ENCODE measurements at regions not wholly inside any gene's neighbourhood (a gene's known extent, or its start where the extent isn't known, plus 50 kb on each side); places are given as distances from the start of the nearest gene placed in this dataset.
"Not testable (repeated sequence)": the region's sequence is repeated elsewhere in the genome, so short reads cannot be mapped to it uniquely, and the experiment has no call there.

DNA sequence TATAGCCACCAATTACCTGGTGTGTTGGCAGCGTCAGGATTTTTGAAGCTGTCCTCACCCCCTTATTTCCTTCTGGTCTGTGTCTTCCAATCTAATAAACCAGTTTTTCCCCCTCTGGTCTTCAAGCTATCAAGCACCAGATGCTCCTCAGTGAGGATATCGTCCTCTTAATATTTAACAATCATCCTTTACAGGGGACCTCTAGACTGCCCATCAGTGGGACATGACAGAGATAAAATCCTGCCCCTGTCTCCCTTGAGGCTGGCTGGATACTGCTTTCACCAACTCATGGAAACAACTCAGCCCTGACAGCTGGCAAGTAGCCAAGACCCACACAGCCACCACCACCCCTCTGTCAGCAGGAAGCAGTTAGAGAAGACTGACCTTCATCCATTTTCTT lies 421.0 kb upstream of the API5 start:
- FAIRE-seq: no peak

DNA sequence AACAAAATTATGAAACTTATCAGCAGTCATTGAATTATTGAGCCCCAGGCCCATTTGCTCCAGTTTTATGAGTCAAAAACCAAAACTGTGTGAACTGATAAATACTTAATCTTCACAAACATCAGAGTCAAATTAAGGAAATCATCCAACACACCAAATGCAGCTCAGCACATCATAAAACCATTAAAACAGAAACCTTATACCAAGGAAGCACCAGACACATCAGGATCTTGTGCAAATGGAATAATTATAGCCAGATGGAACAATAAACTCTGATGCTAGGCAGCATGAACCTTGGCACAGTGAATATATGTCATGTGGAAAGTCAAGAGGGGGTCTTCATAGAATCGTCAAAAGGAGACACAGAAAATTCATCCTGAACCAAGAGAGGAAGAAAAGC lies 410.7 kb upstream of the API5 start:
- no peak for FAIRE-seq

DNA sequence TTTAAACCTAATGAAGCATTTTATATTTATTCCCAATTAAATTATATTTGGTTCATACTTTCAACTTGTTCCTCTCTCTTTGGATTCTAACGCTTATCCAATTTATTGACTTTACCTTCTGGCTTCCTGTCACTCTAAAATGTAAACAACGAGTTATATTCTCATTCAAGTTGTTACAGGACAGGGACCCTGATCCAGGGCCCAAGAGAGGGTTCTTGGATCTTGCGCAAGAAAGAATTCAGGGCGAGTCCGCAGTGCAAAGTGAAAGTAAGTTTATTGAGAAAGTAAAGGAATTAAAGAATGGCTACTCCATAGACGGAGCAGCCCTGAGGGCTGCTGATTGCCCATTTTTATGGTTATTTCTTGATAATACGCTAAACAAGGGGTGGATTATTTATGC lies 405.6 kb upstream of the API5 start:
- no peak for FAIRE-seq

DNA sequence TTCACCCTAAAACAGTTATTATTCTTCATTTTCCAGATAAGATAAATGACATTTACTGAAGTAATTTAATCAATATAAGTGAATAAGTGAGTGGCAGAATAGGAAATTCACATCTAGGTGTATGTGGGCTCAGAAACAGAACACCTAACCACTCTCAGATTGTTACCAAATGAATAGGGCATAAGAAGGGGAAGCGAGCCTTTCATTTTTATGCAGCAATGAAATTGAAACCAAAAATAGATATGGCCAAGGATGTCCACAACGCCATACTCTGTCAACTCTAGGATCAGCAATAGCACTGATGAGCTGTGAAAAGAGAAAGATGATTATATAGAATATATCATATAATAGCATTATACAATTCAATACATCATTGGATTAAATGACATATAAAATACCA lies 398.1 kb upstream of the API5 start:
- no peak for FAIRE-seq

DNA sequence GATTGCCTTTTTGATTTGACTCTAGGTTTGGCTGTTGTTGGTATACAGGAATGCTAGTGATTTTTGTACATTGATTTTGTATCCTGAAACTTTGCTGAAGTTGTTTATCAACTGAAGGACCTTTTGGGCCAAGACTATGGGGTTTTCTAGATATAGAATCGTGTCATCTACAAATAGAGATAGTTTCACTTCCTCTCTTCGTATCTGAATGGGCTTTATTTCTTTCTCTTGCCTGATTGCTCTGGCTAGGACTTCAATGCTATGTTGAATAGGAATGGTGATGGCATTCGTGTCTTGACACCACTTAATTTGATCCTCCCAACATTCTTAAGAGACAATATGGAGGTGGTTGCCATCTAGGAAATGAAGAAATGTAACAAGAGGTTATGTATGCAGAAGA lies 388.1 kb upstream of the API5 start:
- no peak for FAIRE-seq

DNA sequence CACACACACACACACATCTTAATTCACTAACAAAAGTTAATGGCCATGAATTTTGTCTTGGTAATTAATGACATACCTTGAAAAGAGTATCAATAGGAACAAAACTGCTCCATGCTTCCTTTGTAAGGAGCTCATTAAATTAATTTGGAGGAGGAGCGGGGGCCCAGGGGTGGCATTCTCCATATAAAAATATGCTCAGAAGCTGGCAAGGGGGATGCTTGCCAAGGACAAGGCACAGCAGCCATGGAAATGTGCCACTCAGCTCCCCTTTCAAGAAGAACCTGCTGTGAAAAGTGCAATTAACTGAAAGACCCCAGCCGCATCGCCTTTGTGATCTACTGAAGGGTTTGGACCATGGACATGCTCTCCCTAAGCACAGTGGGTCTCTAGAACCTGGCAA lies 385.9 kb upstream of the API5 start:
- no peak for FAIRE-seq

DNA sequence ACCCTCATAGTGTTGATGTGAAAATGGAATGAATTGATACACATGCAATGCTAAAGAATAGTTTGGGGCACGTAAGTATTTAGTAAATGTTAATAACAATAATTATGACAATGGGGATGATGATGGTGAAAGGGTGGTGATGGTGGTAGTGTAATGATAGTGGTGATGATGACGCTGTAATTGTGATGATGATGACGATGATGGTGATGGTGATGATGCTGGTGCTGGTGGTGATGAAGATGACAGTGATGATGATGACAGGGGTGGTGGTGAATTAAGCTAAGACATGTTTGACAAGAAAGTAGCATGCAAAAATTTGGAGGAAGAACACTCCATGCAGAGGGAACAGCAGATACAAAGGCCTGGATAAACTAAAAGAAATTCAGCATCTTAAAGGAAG lies 364.4 kb upstream of the API5 start:
- no peak for FAIRE-seq

DNA sequence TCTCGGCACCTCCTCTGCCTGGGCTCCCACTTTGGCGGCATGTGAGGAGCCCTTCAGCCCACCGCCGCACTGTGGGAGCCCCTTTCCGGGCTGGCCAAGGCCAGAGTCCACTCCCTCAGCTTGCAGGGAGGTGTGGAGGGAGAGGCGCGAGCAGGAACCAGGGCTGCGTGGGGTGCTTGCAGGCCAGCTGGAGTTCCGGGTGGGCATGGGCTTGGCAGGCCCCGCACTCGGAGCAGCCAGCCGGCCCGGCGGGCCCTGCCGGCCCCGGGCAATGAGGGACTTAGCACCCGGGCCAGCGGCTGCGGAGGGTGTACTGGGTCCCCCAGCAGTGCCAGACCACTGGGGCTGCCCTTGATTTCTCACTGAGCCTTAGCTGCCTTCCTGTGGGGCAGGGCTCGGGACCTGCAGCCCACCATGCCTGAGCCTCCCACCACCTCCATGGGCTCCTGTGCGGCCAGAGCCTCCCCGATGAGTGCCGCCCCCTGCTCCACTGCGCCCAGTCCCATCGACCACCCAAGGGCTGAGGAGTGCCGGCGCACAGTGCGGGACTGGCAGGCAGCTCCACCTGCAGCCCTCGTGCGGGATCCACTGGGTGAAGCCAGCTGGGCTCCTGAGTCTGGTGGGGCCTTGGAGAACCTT lies 361.9 kb upstream of the API5 start:
- not testable (repeated sequence) for FAIRE-seq

DNA sequence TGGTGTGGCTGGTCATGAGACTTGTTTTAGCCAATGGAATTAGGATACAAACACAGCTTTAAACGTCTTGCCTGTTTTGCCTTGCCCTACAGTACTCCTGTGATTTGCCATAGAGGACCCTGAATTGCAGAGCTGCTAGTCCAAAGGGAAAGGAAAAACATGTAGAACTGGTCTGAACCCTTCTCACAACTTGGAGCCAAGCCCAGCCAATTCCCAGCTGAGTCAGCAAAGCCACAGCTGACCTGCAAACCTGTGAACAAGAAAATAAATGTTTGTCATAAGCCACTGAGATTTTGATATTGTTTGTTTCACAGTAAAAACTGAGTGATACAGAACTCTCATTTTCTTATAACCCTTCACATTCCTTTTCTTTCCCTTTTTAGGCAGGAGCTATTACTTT lies 360.5 kb upstream of the API5 start:
- FAIRE-seq: no peak

DNA sequence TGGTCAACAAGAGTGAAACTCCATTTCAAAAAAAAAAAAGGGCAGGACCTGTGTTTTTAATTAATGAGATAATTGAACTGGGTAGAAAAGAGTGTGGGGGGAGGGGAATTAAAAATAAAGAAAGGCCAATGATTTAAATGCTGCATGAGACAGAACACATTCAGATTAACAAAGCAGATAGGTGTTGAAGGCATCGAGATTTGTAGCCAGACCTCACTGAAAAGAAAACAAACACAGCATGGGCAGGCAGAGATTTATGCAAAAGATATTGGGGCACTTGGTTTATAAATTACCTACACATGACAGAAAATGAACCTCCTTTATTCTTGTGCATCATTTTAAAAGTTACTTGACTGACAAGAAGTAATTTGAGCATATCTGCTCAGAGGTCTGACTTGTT lies 354.0 kb upstream of the API5 start:
- FAIRE-seq: no peak

DNA sequence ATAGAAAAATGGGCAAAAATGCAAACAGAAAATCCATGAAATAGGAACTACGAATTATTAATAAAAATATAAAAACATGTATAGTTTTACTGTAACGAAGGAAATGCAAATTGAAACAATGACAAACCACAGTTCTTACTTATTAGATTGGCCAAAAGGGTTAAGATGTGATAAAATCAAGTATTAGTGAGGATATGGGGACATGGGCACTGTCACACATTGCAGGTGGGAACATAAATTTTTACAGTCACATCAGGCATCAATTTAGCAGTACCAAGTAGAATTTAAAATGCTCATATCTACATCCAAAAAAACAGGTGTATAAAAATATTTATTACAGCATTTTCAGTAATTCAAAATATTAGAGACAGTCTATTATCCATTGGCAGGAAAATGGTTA lies 353.2 kb upstream of the API5 start:
- no peak for FAIRE-seq

DNA sequence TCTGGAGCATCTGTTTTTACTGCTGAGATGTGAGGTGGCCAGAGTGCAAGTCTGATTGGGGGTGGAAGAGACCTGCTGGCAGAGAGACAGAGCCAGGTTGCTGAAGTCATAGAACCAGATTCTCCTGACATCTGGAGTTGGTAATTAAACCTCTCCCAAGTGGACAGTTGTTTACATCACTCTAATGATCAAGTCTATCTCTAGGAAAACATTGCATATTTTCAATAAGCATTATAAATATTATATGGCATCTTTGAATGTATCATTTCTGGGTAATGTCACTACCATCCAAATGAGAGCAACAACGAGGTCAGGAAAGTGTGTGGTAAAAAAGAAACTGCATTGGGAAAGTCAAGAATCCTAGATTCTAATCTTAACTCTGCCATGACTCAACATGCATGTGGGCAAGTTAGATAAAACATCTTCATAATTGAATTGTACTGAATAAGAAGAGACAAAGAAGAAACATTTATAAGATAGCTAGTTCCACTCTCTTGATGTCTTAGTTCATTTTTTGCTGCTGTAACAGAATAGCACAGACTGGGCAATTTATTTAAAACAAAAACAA lies 351.2 kb upstream of the API5 start:
- no peak for FAIRE-seq

DNA sequence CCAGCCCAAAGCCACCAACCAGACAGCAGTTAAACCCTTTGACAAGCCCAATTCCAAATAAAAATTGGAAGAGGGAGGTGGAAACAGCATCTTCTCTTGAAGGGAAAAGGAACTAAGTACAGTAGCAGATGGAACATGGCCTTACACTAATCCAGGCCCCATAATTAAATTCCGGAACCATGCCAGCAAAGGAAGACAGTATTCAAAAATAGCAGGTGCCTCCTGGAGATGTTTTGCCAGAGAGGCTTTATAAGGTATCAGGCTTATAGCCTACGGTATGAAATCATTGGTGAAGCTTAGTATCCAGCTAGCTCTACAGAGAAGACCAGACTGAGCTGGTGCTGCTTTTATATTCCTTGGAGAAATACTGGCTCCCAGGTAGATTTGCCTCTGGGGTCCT lies 344.1 kb upstream of the API5 start:
- FAIRE-seq: no peak

DNA sequence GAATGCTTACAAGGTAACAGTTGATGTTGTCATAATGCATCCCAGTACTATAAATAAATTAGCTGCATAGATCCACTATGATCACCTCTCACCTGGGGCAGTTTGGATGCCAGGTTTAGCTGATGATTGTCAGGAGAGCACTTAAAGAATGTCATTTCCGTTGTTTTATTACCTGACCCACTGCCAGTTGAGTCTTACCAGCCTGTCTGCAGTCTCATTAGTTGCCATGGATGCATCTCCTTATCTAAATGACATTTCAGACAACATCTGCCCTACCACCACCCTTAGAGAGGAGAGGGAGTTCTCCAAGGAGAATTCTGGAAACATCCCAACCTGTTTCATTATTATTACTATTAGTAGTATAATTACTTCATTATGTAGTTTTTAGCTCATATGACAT lies 339.1 kb upstream of the API5 start:
- no peak for FAIRE-seq

DNA sequence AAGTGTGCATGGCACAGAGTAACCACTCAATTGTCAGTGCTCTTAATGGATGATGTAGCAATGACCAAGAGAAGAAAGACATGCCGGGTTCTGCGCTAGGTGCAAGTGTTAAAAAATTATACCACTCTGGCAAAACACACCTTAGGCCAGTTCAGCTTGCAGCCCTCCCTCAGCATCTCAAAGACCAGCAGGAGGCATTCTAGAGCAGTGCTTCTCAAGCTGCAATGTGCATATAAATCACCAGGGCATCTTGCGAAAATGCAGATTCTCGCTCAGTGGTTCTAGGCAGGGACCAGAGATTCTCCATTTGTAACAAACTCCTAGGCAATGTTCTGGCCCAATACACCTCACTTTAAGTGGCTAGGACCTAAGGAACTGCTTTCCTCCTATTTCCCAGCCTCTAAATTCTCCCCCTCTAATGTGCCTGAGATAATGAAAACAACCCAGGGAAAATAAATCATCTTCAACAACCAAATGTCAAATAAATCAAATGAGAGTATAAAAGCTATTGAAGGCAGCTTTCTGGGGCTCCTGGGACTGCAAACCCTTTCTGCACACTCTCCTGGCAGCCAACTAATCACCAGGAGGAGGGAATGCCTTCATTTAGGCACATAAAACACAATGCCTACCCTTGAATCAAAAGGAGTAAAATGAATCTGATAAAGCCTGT lies 337.2 kb upstream of the API5 start:
- FAIRE-seq: no peak

DNA sequence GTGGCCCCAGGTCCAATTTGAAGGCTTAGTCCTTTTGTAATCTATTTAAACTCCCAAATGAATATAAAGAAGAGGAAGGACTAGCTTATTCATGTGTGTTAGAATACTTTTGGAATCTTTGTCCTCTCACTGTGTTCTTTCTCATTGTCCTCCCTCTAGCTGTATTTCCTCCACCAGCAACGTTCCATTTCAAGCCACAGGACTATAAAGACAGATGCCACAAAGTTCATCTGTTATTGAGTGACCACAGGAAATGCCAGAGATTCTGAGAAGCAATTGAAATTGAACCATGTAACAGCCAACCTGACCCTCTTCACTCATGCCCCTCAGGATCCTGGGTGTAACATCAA lies 336.6 kb upstream of the API5 start:
- FAIRE-seq: no peak

DNA sequence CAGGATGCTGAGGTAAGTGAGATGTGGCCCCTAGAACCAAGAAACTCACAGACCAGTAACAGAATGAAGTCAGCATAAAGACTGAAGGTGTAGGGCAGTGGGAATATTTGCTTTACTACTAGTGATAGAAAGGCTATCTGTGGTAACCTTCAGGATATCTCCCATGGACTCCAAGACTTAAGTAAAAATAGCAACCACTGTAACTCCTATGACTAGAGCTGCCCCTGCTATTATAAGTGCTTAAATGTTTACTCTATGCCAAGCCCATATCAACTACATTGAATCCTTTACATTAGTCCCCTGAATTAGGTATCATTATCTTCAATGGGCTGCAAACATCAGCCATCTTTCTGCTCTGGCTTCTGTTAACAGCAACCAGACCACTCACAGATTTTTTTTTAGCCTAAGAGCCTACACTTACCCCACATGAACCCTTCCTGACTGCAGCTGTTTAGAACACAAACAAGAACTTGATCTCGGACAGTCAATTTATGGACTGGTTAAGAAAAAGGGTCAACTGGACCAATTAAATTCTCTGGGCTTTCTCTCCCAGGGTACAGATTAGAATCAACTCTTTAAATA lies 335.1 kb upstream of the API5 start:
- FAIRE-seq: no peak

DNA sequence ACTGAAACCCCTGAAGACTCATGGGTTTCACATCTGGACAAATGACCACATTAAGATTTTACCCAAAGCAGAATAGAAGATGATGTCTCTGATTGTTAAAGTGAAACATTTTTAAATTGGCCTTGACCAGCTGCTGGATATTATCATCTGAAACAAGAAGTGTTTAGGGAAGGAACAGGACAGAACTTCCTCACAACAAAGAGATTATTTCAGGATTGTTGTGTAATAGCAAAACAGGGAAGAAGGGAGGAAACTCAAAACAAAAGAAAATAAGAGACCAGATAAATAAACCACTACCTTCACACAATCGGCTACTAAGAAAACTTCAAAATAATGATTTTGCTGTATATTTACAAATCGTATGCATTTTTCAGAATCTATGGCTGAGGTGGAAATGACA lies 319.2 kb upstream of the API5 start:
- no peak for FAIRE-seq

DNA sequence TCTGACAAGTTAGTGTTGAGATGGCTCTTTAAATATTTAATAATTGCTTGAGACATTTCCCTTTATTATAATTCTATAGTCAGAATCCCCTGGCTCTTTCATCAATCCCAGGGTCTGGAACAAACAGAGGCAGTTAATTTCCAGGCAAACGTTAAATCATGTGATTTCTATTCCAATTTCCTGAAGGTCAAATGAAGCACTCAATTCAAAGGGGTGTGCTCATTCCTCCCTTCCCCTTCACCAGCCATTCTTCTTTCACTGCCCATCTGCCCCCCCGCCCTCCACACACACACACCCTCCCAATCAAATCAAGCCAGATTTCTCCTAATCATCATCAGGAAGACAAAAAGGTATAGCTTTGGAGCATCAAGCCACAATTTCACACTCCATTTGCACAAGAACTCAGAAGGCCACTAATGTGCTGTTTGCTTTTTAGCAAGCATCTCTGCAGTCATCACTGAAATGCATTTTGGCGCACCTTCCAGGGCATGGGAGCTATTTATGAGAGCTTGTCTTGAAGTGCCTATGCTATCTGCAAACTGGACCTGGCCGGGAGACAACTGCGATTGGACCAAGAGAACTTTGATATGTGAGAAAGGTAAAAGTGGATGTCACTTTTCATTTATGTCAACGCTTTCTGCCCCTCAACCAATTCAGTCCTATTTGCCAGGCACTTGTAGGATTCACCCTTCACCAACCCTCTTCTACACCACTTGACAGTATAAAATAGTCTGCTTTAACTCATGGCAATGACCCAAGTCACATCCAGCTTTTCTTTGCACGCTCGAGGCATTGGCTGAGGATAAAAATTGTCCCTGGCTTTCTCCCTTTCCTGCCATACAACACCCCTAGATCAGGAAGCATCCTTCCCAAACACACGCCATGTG lies 315.1 kb upstream of the API5 start:
- FAIRE-seq: no peak

DNA sequence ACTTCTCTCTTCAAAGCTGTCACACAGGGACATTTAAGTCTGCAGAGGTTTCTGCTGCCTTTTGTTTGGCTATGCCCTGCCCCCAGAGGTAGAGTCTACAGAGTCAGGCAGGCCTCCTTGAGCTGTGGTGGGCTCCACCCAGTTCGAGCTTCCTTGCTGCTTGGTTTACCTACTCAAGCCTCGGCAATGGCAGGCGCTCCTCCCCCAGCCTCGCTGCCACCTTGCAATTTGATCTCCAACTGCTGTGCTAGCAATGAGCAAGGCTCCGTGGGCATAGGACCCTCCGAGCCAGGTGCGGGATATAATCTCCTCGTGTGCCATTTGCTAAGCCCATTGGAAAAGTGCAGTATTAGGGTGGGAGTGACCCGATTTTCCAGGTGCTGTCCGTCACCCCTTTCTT lies 306.9 kb upstream of the API5 start:
- not testable (repeated sequence) for FAIRE-seq

DNA sequence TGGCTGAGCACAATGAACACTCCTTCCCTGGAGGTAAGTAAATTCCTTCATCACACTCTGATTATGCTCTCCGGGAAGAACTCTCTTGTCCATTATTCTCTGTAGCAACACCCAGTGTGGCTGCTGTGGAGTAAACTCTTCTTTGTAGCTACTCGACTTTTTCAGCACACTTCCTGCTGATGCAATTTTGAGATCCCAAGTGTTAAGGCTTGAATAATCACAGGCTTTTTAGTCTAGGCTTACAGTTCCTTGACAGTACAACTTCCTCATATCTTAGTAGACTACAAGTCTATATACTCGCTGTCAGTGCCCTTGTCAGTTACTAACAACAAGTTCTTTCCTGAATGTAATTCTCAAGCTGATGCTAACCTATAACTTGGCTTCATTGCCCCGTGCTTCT lies 301.8 kb upstream of the API5 start:
- FAIRE-seq: no peak

DNA sequence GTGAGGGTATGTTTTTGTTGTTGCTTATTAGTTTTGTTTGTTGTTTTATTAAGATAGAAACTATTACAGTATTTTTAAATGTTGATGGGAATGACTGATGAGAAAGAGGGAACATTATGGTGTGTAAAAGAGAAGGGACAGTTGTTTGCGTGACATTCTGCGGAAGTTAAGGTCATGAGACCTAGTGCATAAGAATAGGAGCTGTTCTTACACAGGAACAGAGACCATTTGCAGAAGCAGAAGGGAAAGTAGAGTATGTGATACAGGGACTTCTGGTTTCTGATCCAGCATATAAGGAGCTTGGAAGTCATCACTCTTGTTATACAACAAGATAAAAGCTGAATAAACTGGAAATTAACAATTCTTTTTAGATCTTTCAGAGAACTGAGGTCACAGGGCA lies 299.2 kb upstream of the API5 start:
- FAIRE-seq: no peak

DNA sequence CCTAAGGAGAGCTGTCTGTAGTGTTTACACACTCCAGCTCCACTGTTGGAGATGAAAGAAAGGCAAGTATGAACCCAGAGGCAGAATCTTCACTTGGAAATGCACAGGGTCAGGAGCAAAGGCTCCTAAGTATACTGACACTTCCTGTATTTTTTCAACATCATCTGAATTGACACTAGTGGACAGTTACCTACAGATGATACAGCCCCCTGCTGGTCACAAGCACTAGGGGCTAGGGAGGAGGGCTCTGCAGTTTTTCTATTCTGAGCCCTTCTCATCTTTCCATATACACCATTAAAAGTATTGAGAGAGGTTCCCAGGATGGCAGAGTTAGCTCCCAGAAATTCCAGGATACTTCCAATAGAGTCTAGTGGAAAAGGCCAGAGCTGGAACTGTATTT lies 290.3 kb upstream of the API5 start:
- no peak for FAIRE-seq

DNA sequence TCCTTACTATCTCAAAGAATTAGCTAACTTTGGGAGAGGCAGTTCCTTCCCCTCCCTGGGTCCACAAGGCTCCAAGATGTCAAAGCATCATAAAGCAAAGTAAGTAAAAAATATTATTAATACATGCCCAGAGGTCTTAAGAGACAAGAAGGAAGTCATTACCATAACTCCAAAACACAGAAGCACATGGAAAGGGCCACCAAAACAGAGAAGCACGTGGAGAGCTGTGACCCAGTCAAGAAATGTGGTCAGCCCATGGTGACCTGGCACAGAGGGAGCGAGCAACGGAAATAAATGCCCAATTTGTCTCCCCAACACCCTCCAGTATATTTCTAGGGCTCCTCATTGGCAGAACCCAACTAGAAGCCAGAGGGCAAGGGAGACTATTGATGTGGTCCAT lies 277.5 kb upstream of the API5 start:
- no peak for FAIRE-seq
